ENCODE measurements at regions not wholly inside any gene's neighbourhood (a gene's known extent, or its start where the extent isn't known, plus 50 kb on each side); places are given as distances from the start of the nearest gene placed in this dataset.
"Not testable (repeated sequence)": the region's sequence is repeated elsewhere in the genome, so short reads cannot be mapped to it uniquely, and the experiment has no call there.

DNA sequence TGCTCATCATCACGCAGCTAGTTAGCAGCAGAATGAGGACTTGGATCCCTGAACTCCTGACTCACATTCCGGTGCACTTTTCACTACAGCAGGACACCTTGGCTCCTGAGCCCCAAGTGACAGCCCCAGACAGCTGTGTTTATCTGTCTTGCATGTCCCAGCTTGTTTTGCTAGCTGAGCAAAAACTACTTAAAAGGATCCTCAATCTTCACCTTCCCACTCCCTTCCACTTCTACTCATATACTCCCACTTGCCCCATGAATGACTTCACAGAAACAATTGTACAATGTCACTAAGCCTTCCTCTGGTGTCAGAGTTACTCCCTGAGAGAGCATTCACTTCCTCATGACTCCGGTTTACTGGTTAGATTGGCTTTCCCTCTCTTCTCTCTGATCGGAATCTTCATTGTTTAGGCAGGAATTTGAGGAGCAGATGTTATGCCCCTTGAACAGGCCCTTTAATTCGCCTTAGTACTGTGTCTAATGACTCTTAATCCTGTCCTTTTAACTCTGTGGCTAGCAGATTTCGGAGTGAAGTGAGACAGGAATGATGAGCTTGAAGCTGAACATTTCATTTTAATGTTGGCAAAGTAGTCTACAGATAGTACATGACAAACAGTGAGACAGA is 587.2 kb upstream of the CHD1 start:
- TF ChIP-seq, protein P1, sequence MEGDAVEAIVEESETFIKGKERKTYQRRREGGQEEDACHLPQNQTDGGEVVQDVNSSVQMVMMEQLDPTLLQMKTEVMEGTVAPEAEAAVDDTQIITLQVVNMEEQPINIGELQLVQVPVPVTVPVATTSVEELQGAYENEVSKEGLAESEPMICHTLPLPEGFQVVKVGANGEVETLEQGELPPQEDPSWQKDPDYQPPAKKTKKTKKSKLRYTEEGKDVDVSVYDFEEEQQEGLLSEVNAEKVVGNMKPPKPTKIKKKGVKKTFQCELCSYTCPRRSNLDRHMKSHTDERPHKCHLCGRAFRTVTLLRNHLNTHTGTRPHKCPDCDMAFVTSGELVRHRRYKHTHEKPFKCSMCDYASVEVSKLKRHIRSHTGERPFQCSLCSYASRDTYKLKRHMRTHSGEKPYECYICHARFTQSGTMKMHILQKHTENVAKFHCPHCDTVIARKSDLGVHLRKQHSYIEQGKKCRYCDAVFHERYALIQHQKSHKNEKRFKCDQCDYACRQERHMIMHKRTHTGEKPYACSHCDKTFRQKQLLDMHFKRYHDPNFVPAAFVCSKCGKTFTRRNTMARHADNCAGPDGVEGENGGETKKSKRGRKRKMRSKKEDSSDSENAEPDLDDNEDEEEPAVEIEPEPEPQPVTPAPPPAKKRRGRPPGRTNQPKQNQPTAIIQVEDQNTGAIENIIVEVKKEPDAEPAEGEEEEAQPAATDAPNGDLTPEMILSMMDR (IDR thresholded peaks at IDR 0.05) = not testable (repeated sequence)
- not testable (repeated sequence) for TF ChIP-seq POLR2A (IDR thresholded peaks at IDR 0.05)
